Activated T-cell treated with anti-CD3 and anti-CD28 coated beads for 4 hours (primary cell): ENCODE measurements at regions not wholly inside any gene's neighbourhood (a gene's known extent, or its start where the extent isn't known, plus 50 kb on each side); places are given as distances from the start of the nearest gene placed in this dataset.

Experiments used
- DNase-seq: peaks from one replicate; pipeline ENCODE4 v3.0.0-alpha.2; 2020

DNA sequence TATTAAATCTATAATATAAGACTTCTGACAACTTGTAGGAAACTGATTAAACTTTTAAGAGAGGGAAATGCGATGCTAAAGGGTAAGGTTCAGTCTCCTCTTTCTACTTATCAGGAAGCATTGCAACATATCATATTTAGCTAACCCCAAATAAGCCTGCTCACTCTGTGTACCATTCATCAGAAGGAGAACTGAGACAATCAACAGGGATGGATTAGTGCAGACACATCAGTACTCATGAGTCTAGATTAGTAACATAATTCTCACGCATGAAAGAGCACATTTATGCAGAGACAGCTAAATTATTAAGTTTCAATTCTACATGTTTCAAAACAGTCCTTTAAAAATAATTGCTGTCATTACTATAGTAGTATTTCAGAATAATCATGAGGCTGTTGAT lies 354.2 kb upstream of the ZWINT start:
- DNase-seq, result no peak

DNA sequence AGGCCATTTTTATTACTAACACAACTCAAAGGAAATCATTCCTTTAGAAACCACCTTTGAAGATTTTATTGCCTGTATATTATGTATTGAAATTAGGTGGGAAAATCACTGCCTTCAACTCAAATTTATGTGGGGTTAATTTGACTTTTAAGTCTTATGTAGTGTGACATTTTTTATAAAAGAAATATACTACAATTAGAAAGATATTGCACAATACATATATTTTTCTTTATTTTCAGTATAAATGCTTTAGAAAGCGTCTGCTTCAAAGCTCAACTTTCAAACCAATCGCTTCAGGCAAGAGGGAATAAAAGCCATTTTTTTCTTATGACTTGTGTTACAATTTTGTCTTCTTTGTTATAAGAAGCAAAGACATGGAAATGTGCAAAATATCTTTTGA lies 337.4 kb upstream of the ZWINT start:
- no peak for DNase-seq

DNA sequence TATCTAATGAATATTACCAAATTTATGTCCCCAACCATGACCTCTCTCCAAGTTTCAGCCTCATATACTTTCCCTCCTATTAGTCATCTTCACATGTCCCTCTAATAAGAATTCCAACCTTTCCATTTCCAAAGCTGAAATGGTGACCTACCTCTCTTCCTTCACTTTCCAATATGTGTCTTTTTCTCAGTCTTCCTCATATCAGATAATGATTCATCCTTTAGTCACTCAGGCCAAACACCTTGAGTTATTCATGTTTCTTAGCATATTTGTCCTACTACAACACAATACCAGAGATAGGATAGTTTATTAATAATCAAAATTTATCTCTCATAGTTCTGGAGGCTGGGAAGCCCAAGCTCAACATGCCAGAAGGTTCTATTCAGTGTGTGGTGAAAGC lies 318.5 kb upstream of the ZWINT start:
- no peak for DNase-seq

DNA sequence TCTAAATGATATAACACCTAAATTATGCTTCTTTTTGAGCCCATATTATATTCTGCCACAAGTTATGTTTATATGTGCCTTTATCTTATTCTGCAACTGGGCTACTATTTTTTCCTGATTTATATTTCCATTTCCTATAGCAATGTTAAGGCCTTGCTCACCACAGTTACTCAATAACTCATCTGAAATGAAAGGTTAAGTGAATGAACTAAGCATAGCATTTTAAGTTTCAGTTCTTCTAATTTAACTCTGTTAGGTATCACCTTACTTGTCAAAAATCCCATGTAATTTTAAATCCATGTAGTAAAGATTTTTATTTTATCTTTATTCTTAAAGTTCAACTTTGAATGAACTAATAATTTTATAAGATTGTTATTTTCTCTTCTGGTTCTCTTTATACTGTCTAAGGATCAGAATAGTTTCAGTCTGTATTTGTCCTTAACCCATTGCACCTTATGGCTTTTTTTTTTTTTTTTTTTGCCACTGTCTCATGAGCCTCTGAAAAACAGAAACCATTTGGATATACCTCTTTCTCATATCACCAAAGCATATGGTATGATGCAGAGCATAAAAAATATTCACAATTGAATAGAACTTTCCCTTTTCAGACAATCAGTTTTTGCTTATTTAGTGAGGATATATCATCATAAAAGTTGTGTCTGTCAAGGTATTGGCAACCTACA lies 301.8 kb upstream of the ZWINT start:
- no peak for DNase-seq

DNA sequence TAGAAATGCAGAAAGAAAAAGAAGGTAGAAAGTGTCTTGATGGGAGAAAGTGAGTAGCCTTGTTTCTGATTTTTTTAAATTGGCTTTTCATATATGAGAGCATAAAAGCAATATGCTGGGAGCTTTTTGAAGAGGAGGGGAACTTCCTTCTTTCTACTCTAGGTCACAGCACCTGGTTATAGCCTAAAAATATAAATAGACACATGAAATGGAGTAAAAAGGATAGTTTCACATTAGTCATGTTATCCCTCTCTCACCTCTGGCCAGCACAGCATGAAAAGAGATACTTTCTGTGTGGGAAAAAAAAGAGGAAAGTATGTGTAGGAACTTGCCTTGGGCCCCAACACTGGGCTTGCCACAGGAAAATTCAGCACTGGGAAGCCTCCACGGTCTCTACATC lies 292.2 kb upstream of the ZWINT start:
- DNase-seq, result no peak

DNA sequence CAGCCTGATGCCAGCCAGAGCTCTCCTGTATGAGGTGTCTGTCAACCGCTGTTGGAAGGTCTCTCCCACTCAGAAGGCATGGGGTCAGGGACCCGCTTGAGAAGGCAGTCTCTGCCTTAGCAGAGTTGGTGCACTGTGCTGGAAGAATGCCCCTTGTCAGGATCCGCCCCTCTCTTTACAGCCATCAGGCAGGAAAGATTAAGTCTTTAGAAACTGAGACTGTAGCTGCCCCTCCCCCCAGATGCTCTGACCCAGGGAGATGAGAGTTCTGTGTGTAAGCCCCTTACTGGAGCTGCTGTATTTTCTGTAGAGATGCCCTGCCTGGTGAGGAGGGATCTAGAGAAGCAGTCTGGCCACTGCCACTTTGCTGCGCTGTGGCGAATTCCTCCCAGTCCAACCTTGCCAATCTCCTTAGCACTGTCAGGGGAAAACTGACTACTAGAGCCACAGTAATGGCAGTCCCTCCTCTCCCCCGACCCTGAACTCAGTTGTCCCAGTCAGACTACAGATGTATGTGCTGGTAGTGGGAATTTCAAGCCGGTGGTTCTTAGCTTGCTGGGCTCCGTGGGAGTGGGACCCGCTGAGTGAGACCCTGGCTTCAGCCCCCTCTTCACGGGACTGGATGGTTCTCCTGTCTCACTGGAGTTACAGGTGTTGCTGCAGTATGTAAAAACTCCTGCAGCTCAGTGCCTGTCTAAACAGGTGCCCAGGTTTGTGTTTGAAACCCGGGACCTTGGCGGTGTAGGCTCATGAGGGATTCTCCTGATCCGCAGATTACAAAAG lies 285.5 kb upstream of the ZWINT start:
- no peak for DNase-seq

DNA sequence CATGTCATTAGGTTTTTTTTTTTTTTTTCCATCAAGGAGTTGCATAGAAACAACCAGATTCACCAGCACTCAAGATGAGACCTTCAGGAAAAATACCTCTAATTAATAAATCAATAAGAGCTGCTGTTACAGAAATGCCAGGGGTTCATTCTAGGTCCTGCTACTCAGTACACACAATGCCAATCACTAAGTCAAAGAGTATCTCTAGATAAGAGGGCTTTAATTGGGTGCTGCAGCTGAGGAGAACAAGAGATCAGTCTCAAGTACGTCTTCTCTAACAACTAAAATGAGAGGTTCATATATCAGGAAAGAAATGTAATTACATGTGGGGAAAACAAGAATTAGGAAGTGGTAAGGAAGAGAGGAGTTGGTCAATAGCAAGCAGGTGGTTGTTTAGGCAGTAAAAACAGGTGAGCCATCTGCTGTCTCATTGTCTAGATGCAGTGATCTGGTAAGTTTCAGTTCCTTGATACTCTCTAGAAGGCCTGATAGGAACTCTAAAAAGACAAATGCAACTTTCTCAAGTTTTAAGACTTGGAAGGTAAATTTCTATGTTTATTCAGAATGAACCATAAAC lies 272.9 kb upstream of the ZWINT start:
- no peak for DNase-seq

DNA sequence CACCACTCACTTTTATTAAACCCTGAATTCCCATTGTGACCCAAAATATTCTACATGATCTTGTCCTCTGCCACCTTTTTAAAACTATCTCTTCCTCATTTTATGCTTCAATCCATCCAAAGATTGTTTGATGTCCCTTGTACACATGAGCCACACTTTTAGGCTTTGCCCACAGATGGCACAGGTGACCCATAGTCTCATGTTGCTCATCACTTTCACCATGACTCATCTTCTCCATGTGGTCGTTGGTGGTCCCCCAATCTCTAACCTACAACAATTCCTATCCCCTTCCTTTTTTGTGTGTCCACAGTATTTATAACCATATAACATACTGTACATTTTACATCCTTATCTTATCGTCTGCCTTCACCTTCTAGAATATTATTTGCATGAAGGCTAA lies 271.5 kb upstream of the ZWINT start:
- no peak for DNase-seq

DNA sequence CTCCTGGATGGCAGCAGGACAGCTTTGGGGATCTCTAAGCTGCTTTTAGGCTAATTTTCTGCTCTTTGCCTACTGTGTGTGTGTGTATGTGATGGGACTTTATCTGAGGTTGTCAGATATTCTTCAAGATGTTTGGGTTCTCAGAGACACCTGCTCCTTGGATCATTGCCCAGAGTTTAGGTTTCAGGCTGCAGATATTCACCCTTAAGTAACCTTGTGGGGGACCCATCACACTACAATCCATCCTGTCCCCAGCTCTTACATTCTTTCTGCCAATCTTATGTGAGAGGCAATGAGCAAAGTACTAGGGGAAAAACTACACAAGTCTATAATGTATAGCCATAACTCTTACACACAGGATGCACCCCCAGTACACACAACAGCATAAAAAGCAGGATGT lies 263.0 kb upstream of the ZWINT start:
- DNase-seq, result no peak

DNA sequence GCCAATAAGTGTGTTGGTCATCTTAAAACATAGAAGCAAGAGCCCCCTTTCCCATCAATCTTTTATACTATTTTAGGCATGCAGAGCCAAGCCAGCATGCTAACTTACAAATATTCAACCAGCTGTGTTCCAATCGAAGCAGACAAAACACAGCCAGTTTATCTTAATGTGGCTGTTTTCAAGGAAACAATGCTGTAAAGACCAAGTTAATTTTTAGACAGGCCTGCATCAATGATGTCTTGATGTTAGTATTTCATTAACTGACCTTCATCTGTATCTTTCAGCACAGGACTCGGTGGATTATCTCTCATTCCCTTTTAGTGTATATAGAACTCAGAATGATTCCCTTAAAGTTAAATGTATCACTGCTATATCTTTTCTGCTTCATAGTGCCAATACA lies 262.0 kb upstream of the ZWINT start:
- no peak for DNase-seq

DNA sequence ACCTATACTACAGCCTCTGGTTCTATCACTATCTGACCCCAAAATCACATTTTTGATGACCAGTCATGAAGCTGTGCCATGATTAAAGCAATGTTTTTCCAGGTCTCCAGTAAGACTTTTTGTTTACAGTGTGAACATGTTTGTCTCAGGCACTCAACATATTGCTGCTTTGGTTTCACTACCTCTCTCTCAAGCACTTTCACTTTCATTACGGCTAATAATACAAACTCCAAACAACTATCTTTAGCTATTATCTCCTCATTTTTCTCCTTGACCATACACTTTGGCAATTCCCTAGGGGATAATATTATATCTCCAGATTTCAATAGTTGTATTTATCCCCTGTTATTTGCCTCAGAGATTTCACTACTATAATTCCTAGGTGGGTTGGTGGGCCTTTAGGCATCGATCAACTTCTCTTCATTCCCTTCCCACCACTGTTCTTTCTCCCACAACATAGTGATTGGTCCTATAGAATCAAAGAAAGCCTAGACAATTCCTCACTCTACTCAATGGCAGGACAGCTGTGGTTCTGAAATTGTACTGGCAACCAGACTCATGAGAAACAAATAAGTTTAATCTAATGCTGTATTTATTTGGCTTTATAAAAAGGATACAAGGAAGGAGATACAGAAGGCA lies 261.4 kb upstream of the ZWINT start:
- DNase-seq, result no peak

DNA sequence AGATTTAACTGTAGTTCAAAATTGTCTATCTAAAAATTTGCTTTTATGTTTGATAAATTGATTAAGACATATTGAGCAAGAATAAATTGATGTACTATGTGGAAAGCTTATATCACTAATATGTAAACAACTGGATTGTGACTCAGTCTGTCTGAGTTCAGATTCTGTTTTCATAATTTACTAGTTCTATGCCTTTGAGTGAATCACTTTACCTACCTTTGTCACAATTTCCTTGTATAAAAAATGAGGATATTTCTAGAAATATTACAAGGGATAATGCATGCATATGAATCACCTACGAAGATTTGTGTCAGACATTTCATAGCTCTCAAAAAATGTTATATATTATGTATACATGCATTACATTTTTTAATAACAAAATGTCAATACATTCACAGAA lies 245.1 kb upstream of the ZWINT start:
- no peak for DNase-seq

DNA sequence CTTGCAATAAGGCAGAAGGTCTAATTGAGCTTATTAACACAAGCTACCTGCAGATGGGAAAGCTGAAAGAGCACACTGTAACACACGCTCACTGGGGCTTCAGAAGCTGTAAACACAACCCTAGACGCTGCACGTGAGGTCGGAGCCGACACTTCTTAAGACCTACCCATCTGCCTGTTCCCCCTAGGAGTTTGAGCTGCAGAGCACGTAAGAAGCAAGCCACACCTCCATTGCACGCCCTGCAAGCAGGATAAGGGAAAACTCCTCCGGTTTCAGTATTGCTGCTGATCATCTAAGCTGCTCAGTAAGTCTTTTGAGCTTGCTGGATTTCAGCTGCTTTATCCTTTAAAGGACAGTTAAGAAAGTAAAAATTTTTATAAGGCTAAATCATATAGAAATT lies 244.0 kb upstream of the ZWINT start:
- DNase-seq, result no peak

DNA sequence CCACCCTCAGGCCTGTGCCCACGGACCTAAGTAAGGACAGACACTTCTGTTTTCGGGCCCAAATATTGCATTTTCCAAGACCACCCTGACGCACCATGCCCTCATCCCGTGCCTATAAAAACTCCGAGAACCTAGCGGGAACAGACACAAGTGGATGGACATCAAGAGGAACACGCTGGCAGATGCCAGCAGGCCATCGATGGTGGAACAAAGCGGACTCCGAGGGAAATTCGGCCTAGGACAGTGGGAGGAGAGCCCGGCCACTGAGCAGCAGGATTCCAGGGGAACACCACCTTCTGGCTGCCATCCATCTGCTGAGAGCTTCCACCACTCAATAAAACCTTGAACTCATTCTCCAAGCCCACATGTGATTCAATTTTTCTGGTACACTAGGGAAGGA lies 243.6 kb upstream of the ZWINT start:
- no peak for DNase-seq

DNA sequence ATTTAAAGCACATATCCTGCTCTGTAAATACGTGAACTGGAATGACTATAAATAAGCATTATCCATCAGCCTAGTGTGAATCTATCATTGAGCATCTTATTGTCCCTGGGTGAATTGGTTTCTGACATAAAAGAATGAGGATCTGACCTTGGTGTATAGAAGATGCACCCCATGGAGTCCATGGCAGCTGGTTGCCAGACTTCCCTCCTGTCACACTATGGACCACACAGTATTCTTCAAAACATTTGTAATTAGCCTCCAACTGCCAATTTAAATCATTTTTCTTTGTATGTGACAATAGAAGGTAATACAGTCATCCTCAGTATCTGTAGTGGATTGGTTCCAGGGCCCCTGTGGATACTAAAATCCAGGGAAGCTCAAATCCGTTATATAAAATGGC lies 238.1 kb upstream of the ZWINT start:
- no peak for DNase-seq

DNA sequence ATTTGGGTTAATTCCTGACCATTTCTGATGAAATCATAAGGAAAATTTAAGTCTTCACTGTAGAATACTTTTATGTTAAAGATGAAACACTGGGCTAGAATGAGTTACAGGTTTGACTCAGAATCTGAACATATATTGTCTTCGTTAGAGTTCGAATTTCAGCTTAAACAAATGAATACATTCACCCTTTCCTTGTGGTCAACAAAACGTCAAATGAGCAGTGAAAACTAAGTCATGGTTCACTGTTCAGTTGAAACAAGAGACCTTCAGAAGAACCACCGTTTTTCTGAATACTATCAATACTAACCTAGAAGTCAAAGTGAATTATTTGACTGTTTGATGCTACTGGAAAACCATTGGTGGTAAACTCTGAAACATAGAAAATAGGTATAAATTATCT lies 235.2 kb upstream of the ZWINT start:
- no peak for DNase-seq

DNA sequence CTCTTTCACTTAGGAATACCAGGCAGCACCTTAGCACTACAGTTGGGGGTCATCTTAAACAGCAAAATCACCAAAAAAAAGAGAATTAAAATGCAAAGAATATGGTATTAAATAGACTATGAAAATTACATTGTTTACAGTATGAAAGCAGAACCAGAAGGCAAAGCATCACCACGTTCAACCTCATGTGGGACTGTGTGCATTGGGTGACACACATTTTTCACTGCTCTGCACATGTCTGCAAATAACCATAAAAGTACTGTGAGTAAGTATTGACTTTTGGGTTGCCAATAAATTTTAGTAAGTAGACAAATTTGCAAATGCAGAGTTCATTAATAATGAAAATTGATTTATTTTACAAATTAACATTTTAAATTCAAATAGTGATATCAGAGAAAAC lies 232.1 kb upstream of the ZWINT start:
- DNase-seq, result no peak

DNA sequence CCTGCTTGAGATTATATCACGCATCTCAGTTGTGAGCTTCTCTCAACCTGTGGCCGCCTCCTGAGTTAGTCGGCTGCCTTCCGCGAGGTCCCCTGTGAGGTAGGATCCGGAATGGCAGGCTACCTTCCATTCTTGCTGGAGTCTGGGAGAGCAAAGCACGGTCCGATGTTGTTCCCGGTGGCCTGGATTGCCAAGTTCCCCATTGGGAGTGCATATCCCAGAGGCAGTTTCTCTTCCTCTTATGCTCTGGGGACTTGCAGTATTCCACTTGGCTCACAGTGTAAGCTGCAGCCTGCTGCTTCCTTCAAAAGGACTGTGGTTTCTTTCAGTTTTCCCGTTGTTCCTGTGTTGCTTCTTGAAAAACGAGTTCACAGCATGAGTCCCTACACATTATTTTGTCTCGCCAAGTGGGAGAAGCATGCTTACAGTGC lies 225.4 kb upstream of the ZWINT start:
- DNase-seq, result no peak

DNA sequence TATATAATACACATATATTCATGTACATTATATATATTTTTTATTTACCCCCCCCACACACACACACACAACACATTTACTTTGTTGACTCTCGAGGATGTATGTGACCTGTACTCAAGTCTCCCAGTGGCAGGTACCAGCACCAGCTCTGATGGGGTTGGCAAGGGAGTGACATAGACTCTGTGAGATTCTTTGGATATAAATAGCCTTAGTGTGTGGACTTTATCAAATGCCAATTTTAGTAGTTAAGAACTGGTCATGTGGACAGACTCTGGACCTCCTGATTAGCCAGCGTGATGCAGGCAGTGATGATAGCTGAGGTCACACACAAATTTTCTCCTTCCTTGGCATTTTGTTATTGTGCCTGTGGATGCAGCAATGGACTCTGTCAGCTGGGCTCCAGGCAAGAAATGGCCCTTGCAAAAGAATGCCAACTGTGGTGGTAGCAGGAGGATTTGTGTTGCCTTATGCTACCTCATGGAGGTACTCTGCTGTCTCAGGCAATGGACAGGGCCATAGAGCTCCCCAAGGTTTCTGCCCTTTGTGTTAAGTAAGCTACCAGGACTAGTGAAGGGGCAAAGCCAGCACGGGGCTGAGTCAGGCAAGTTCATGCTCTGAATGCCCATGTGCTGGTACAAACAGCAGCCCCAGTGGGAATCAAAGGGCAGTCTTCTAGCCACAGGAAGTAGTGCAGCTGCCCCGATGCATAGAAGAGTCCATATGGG lies 224.6 kb upstream of the ZWINT start:
- no peak for DNase-seq

DNA sequence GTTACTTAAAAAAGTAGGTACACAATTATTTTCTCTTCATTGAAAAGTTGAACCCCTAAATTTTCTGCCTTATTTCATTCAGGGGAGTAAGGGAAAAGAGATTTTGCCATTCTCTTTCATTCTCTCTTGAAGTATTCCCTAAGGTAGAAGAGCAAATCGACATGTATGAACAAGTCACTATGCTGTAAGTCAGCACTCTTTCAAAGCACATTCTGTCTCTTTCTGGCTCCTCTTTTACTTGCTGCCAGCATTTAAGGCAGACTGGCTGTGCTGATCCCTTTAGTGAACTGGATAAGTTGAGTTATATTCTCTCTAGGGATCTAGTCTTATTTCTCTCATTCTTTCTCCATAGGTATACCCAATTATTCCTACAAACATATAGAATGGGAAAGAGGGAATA lies 222.3 kb upstream of the ZWINT start:
- DNase-seq, result no peak

DNA sequence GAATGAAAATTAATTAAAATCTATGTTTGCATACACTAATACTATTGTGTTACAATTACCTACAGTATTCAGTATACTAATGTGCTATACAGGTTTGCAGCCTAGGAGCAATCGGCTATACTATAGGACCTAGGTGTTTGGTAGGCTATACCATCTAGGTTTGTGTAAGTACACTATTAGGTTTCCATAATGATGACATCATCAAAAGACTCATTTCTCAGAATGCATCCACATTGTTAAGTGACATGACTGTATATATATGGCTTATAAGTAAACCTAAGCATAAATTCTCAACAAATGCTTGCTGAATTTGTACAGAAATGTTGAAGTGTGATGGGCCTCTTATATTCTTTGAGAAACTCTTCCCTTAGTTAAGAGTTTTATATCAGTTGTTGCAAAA lies 206.5 kb upstream of the ZWINT start:
- no peak for DNase-seq

DNA sequence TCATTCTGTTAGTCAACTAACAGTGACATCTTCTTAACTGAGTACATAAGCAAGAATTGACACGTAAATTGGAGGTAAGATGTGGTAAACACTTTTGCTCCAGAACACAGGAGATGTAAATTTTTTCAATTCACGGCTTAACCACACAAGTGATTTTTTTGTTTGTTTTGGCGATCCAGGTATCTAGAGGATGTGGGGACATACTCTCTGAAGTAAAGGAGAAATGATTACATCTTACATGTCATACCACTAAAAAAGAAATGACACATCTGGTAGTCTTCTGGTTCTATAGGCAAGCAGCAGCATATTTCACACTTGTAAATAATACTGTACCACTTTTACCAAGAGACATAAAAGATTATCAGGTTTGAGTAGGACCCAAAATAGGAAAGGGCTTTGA lies 200.3 kb upstream of the ZWINT start:
- no peak for DNase-seq

DNA sequence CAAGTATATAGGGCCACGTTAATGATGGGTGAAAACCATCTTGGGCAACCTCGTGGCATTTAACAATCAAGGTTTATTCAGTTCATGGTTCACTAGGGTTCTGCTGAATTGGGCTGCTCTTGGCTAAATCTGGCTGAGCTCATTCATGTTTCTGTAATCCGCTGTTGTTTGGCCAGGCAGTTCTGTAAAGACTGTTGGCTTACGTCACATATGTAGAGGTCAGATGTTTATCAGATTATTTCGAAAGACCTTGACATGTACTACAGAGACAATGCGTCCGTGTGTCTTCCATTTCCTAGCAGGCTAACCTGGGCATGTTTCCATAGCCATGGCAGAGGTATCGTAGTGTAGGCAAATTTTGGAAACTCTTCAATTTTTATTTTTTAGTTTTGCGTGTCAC lies 190.0 kb upstream of the ZWINT start:
- DNase-seq, result no peak
